ENCODE measurements at regions not wholly inside any gene's neighbourhood (a gene's known extent, or its start where the extent isn't known, plus 50 kb on each side); places are given as distances from the start of the nearest gene placed in this dataset.

DNA sequence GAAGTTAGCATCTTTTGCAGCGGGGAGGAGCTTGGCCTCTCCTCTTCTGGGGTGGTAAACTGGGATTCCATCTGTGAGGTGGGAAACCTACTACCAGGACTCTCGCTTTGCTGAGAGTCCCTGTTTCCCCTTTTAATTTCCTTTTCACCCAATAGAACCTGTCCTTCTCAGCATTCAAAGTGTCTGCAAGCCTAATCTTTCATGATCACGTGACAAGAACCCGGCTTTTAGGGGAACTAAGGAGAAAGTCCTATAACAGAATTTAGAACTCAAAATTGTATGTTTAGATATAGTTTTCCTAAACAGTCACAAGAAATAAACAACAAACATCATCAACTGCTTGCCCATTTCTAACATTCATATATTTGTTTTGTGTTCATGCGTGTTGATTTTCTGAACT is 103.6 kb upstream of the CDH19 start:
- Histone ChIP-seq H3K27me3 (ENCODE audit: control insufficient read depth in 3 of 3, insufficient read depth in 3 of 3, low read length in 2 of 3) (no peaks in the 10 kb centered on the region), H3K4me1 (ENCODE audit: control insufficient read depth in 5 of 5, insufficient read depth in 5 of 5, low read length in 5 of 5) (no peaks in the 10 kb centered on the region), H3K9ac (ENCODE audit: insufficient read depth in 1 of 2, low read length in 2 of 2) (no peak overlapping the region), H3K36me3 (ENCODE audit: control insufficient read depth in 4 of 4, insufficient read depth in 4 of 4, low read length in 4 of 4) (no peaks in the 10 kb centered on the region), H3K27ac (ENCODE audit: low read depth in 1 of 2, low read length in 1 of 2) (no peak overlapping the region), H3K4me3 (no peak overlapping the region), H3K9me3 (ENCODE audit: control insufficient read depth in 4 of 4, insufficient read depth in 3 of 4, low read length in 3 of 4) (peaks cover 0 to 3% (median 0%) of the 10 kb centered on the region in 4 donors)
- DNase-seq (no peak), ATAC-seq (ENCODE audit: insufficient read depth, low FRiP score) (no peak)
- WGBS, 2 donors: 83 to 85% methylated on average over 5 of the region's 5 CpGs
- no peak for TF ChIP-seq CTCF (IDR thresholded peaks at IDR 0.05; ENCODE audit: control extremely low read depth, extremely low read depth)

GRCh38 chr18:66695281-66695680 is 91.4 kb upstream of the CDH19 start:
- Histone ChIP-seq H3K27ac (ENCODE audit: low read depth in 1 of 2, low read length in 1 of 2) (no peak overlapping the region), H3K27me3 (ENCODE audit: control insufficient read depth in 3 of 3, insufficient read depth in 3 of 3, low read length in 2 of 3) (no peaks in the 10 kb centered on the region), H3K36me3 (ENCODE audit: control insufficient read depth in 4 of 4, insufficient read depth in 4 of 4, low read length in 4 of 4) (no peaks in the 10 kb centered on the region), H3K4me3 (no peak overlapping the region), H3K9ac (ENCODE audit: insufficient read depth in 1 of 2, low read length in 2 of 2) (no peak overlapping the region), H3K4me1 (ENCODE audit: control insufficient read depth in 5 of 5, insufficient read depth in 5 of 5, low read length in 5 of 5) (no peaks in the 10 kb centered on the region), H3K9me3 (ENCODE audit: control insufficient read depth in 4 of 4, insufficient read depth in 3 of 4, low read length in 3 of 4) (no peaks in the 10 kb centered on the region)
- DNase-seq (no peak), ATAC-seq (ENCODE audit: insufficient read depth, low FRiP score) (no peak)
- no peak for TF ChIP-seq CTCF (IDR thresholded peaks at IDR 0.05; ENCODE audit: control extremely low read depth, extremely low read depth)

DNA sequence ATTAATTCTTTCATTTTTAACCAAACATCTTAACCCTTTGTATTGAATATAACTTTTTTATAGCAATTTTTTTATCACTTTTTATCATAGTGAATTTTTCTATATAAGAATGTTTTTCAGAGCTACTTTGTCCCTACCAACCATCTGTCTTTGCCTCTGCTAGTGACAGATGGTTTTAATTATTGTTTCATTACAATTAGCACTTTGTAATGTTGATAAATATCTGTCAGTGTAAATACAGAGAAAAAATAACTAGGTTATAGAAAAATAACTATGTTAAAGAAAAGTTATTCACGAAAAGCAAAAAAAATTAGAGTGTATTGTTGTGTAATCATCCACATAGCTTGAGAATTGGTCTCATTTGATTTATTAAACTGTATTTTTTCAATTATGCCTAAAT is 91.0 kb upstream of the CDH19 start:
- no peak for DNase-seq
- H3K9me3 ChIP-seq (ENCODE audit: control insufficient read depth in 4 of 4, insufficient read depth in 3 of 4, low read length in 3 of 4): no peaks in the 10 kb centered on the region
- H3K4me1 ChIP-seq (ENCODE audit: control insufficient read depth in 5 of 5, insufficient read depth in 5 of 5, low read length in 5 of 5): no peaks in the 10 kb centered on the region
- no peak overlapping the region for H3K9ac ChIP-seq (ENCODE audit: insufficient read depth in 1 of 2, low read length in 2 of 2)
- no peak for TF ChIP-seq CTCF (IDR thresholded peaks at IDR 0.05; ENCODE audit: control extremely low read depth, extremely low read depth)
- no peak overlapping the region for H3K4me3 ChIP-seq
- no peak for ATAC-seq (ENCODE audit: insufficient read depth, low FRiP score)
- WGBS, 2 donors: 80 to 87% methylated on average over 1 of the region's 1 CpG
- no peak overlapping the region for H3K27ac ChIP-seq (ENCODE audit: low read depth in 1 of 2, low read length in 1 of 2)
- no peaks in the 10 kb centered on the region for H3K27me3 ChIP-seq (ENCODE audit: control insufficient read depth in 3 of 3, insufficient read depth in 3 of 3, low read length in 2 of 3)
- H3K36me3 ChIP-seq (ENCODE audit: control insufficient read depth in 4 of 4, insufficient read depth in 4 of 4, low read length in 4 of 4): no peaks in the 10 kb centered on the region

- DNase-seq (no peak), ATAC-seq (ENCODE audit: insufficient read depth, low FRiP score) (no peak)
- Histone ChIP-seq H3K27ac (ENCODE audit: low read depth in 1 of 2, low read length in 1 of 2) (no peak overlapping the region), H3K9ac (ENCODE audit: insufficient read depth in 1 of 2, low read length in 2 of 2) (no peak overlapping the region), H3K4me3 (no peak overlapping the region), H3K9me3 (ENCODE audit: control insufficient read depth in 4 of 4, insufficient read depth in 3 of 4, low read length in 3 of 4) (peaks cover 0 to 7% (median 1%) of the 10 kb centered on the region in 4 donors), H3K27me3 (ENCODE audit: control insufficient read depth in 3 of 3, insufficient read depth in 3 of 3, low read length in 2 of 3) (no peaks in the 10 kb centered on the region), H3K36me3 (ENCODE audit: control insufficient read depth in 4 of 4, insufficient read depth in 4 of 4, low read length in 4 of 4) (no peaks in the 10 kb centered on the region), H3K4me1 (ENCODE audit: control insufficient read depth in 5 of 5, insufficient read depth in 5 of 5, low read length in 5 of 5) (no peaks in the 10 kb centered on the region)
- TF ChIP-seq CTCF (IDR thresholded peaks at IDR 0.05; ENCODE audit: control extremely low read depth, extremely low read depth): no peak
- WGBS, 2 donors: 82 to 91% methylated on average over 5 of the region's 5 CpGs
These were observed 83.7 kb upstream of the CDH19 start for GRCh38 chr18:66687635-66688034.
